AG04450 (cell line): ENCODE measurements at regions not wholly inside any gene's neighbourhood (a gene's known extent, or its start where the extent isn't known, plus 50 kb on each side); places are given as distances from the start of the nearest gene placed in this dataset.
A peak's percentile ranks its signal among the peaks of the same experiment; 100 is the strongest.

ENCODE experiments used
- CTCF ChIA-PET: fragments of 300-600, 350-600 bp; formaldehyde crosslinking; extraction: SDS; loops from one replicate; lab custom pipeline; 2022; ENCODE audit warnings: antibody characterized with exemption, inconsistent platforms; lab: Charles Lee
- POLR2A ChIA-PET: fragments of 350-600 bp; formaldehyde crosslinking; extraction: SDS; loops from one replicate; lab custom pipeline; 2021; ENCODE audit warnings: antibody characterized with exemption, inconsistent platforms; lab: Yijun Ruan, JAX
- DNase-seq: peaks from one replicate; pipeline ENCODE4 v3.0.0-alpha.2; 2011; ENCODE audit warnings: low read depth, low spot score
- H3K27ac ChIP-seq: one replicate; pipeline ENCODE4 v1.5.1; 2012; ENCODE audit warnings: low read depth, low read length, control low read depth
- H3K27me3 ChIP-seq: one replicate; pipeline ENCODE4 v1.6.0; 2012; ENCODE audit warnings: low read length; ENCODE audit not compliant: control insufficient read depth, insufficient read depth
- H3K4me3 ChIP-seq: 2 replicates; pipeline ENCODE4 v1.5.1; 2011; ENCODE audit warnings: mild to moderate bottlenecking, low read depth, low read length, control low read depth
- H3K9me3 ChIP-seq: 2 replicates; pipeline ENCODE4 v1.5.1; 2012; ENCODE audit warnings: low read length; ENCODE audit not compliant: control insufficient read depth, insufficient read depth
- CTCF ChIP-seq: IDR thresholded peaks from 2 replicates; pipeline ENCODE4 v1.5.1; 2011; ENCODE audit warnings: low read depth, low read length, control low read depth, inconsistent platforms

GRCh38 chr12:42756841-42757623 lies 167.5 kb upstream of the PRICKLE1 start:
- CTCF ChIA-PET, result interaction anchor here (0.6 kb wide), 1 partner anchor 33 kb away, joined by 5 read pairs; no protein-coding TSS in a partner anchor
- peak overlapping the region; percentile 86 for H3K27ac ChIP-seq

GRCh38 chr12:42750356-42750755 lies 160.8 kb upstream of the PRICKLE1 start:
- no peak for TF ChIP-seq CTCF
- Histone ChIP-seq H3K4me3 (no peak overlapping the region), H3K9me3 (peaks cover 6% of the 10 kb centered on the region; the same call in 1 of the 2 replicates), H3K27ac (no peak overlapping the region), H3K27me3 (no peaks in the 10 kb centered on the region)
- ChIA-PET POLR2A (no interaction called here), CTCF (no interaction called here)
- no peak for DNase-seq

More at GRCh38 chr12:42756841-42757623, 167.5 kb upstream of the PRICKLE1 start:
- TF ChIP-seq CTCF, result no peak
- POLR2A ChIA-PET, result no interaction called here
- H3K9me3 ChIP-seq, result no peaks in the 10 kb centered on the region
- DNase-seq, result peak; percentile 81
- no peak overlapping the region for H3K4me3 ChIP-seq
- H3K27me3 ChIP-seq, result no peaks in the 10 kb centered on the region

GRCh38 chr12:42749239-42749638 lies 159.7 kb upstream of the PRICKLE1 start:
- no peak for DNase-seq
- POLR2A ChIA-PET, result no interaction called here
- H3K27ac ChIP-seq, result no peak overlapping the region
- no peak for TF ChIP-seq CTCF
- CTCF ChIA-PET, result no interaction called here
- no peaks in the 10 kb centered on the region for H3K27me3 ChIP-seq
- H3K4me3 ChIP-seq, result no peak overlapping the region
- H3K9me3 ChIP-seq, result peaks cover 6% of the 10 kb centered on the region; the same call in 1 of the 2 replicates

GRCh38 chr12:42744539-42745182 lies 155.1 kb upstream of the PRICKLE1 start:
- no peak for TF ChIP-seq CTCF
- Histone ChIP-seq H3K9me3 (peaks cover 6% of the 10 kb centered on the region; the same call in 1 of the 2 replicates), H3K4me3 (no peak overlapping the region), H3K27me3 (no peaks in the 10 kb centered on the region), H3K27ac (no peak overlapping the region)
- DNase-seq, result no peak
- ChIA-PET POLR2A (no interaction called here), CTCF (no interaction called here)

- Histone ChIP-seq H3K4me3 (no peak overlapping the region), H3K27ac (no peak overlapping the region), H3K27me3 (no peaks in the 10 kb centered on the region), H3K9me3 (peaks cover 6% of the 10 kb centered on the region; the same call in 1 of the 2 replicates)
- TF ChIP-seq CTCF, result no peak
- DNase-seq, result no peak
- ChIA-PET CTCF (no interaction called here), POLR2A (no interaction called here)
Measured at GRCh38 chr12:42742716-42743115, 153.2 kb upstream of the PRICKLE1 start.
